ENCODE measurements at regions not wholly inside any gene's neighbourhood (a gene's known extent, or its start where the extent isn't known, plus 50 kb on each side); places are given as distances from the start of the nearest gene placed in this dataset.

DNA sequence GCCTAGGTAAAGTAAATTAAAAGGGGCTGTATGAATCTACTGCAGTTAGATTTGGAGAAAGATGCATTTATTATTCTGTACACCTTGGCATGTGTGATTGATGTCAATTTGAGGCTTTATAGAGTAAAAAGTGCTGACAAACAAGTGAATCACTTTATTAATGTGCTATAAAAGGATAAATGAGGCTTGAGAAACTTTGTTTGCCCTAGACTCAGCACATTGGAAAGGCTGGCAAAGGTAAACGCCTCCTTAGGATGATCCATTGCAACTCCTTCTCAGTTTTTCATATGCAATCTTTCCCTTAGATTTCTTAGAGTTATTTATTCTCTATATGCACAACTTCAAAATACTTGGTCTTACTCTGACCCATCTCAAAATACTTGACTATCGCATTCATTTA, 369.0 kb downstream of the HINT1 start:
- intact Hi-C loops (cut with micrococcal nuclease), result no loop called here
- Histone ChIP-seq H3K27ac (ENCODE audit: low read length) (no peak overlapping the region), H3K9me3 (ENCODE audit: control insufficient read depth, insufficient read depth, low read length) (no peaks in the 10 kb centered on the region), H3K27me3 (ENCODE audit: control insufficient read depth, insufficient read depth, low read length) (no peaks in the 10 kb centered on the region), H3K36me3 (ENCODE audit: control insufficient read depth, insufficient read depth, low read length) (no peaks in the 10 kb centered on the region), H3K4me3 (ENCODE audit: low read length) (no peak overlapping the region), H3K4me1 (ENCODE audit: control insufficient read depth, insufficient read depth, low read length) (no peaks in the 10 kb centered on the region)
- 89% methylated on average over 2 of the region's 2 CpGs for WGBS (ENCODE audit: insufficient coverage)
- peaks cover 8 to 12% of the 10 kb centered on the region in 2 donors for H3K9me3 Mint-ChIP-seq
- TF ChIP-seq, protein P1, sequence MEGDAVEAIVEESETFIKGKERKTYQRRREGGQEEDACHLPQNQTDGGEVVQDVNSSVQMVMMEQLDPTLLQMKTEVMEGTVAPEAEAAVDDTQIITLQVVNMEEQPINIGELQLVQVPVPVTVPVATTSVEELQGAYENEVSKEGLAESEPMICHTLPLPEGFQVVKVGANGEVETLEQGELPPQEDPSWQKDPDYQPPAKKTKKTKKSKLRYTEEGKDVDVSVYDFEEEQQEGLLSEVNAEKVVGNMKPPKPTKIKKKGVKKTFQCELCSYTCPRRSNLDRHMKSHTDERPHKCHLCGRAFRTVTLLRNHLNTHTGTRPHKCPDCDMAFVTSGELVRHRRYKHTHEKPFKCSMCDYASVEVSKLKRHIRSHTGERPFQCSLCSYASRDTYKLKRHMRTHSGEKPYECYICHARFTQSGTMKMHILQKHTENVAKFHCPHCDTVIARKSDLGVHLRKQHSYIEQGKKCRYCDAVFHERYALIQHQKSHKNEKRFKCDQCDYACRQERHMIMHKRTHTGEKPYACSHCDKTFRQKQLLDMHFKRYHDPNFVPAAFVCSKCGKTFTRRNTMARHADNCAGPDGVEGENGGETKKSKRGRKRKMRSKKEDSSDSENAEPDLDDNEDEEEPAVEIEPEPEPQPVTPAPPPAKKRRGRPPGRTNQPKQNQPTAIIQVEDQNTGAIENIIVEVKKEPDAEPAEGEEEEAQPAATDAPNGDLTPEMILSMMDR (IDR thresholded peaks at IDR 0.05), result no peak
- DNase-seq (no peak), ATAC-seq (no peak)
- H3K4me3 Mint-ChIP-seq, result no peak overlapping the region
- no peak overlapping the region for H3K27ac Mint-ChIP-seq
- H3K4me1 Mint-ChIP-seq, result no peaks in the 10 kb centered on the region
- H3K36me3 Mint-ChIP-seq, result no peaks in the 10 kb centered on the region
- H3K27me3 Mint-ChIP-seq (ENCODE audit: low read depth in 2 of 2), result no peaks in the 10 kb centered on the region

DNA sequence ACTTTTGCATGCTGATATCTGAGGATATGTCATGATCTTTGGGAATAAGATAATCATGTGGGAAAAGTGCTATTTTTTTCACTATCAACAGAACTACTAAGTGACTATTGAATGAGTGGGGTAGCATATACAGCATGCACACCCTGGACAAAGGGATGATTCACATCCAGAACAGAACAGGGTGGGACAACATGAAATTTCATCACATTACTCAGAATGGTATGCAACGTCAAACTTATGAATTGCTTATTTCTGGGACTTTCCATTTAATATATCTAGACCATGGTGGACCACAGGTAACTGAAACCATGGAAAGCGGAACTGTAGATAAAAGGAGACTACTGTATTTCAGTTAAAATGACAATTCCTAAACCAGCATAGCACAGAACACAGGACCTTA, 370.0 kb downstream of the HINT1 start:
- no peaks in the 10 kb centered on the region for H3K9me3 ChIP-seq (ENCODE audit: control insufficient read depth, insufficient read depth, low read length)
- Mint-ChIP-seq H3K4me1 (no peaks in the 10 kb centered on the region), H3K9me3 (peaks cover 5 to 10% of the 10 kb centered on the region in 2 donors), H3K27ac (no peak overlapping the region), H3K27me3 (ENCODE audit: low read depth in 2 of 2) (no peaks in the 10 kb centered on the region), H3K4me3 (no peak overlapping the region), H3K36me3 (no peaks in the 10 kb centered on the region)
- H3K27ac ChIP-seq (ENCODE audit: low read length), result no peak overlapping the region
- 75% methylated on average over 1 of the region's 2 CpGs for WGBS (ENCODE audit: insufficient coverage)
- ATAC-seq (no peak), DNase-seq (no peak)
- no peaks in the 10 kb centered on the region for H3K27me3 ChIP-seq (ENCODE audit: control insufficient read depth, insufficient read depth, low read length)
- no peaks in the 10 kb centered on the region for H3K36me3 ChIP-seq (ENCODE audit: control insufficient read depth, insufficient read depth, low read length)
- no peaks in the 10 kb centered on the region for H3K4me1 ChIP-seq (ENCODE audit: control insufficient read depth, insufficient read depth, low read length)
- H3K4me3 ChIP-seq (ENCODE audit: low read length), result no peak overlapping the region
- intact Hi-C loops (cut with micrococcal nuclease), result no loop called here
- TF ChIP-seq, protein P1 (IDR thresholded peaks at IDR 0.05), result no peak

DNA sequence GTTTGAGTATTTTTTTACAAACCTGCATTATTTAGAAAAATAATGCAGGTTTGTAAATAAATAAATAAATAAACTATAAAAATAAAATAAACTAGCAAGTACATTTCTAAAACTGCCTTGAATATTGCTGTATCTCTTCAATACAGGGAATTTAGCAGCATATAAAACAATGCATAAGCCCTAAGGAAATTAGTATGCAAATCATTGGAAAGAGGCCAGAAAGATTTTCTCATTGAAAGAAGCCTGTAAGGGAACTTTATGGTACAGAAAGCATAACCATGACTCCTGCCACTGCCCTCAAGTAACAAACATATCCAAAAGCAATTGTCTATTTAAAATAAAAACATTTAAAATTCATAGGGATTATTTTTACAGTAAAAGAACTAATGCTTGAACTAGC, 387.3 kb downstream of the HINT1 start:
- intact Hi-C loops (cut with micrococcal nuclease), result no loop called here
- H3K27ac Mint-ChIP-seq, result no peak overlapping the region
- no peaks in the 10 kb centered on the region for H3K27me3 Mint-ChIP-seq (ENCODE audit: low read depth in 2 of 2)
- Histone ChIP-seq H3K27me3 (ENCODE audit: control insufficient read depth, insufficient read depth, low read length) (no peaks in the 10 kb centered on the region), H3K4me1 (ENCODE audit: control insufficient read depth, insufficient read depth, low read length) (no peaks in the 10 kb centered on the region), H3K4me3 (ENCODE audit: low read length) (no peak overlapping the region), H3K27ac (ENCODE audit: low read length) (no peak overlapping the region), H3K36me3 (ENCODE audit: control insufficient read depth, insufficient read depth, low read length) (no peaks in the 10 kb centered on the region), H3K9me3 (ENCODE audit: control insufficient read depth, insufficient read depth, low read length) (no peaks in the 10 kb centered on the region)
- no peaks in the 10 kb centered on the region for H3K4me1 Mint-ChIP-seq
- no peaks in the 10 kb centered on the region for H3K36me3 Mint-ChIP-seq
- TF ChIP-seq, protein P1 (IDR thresholded peaks at IDR 0.05), result no peak
- no peak overlapping the region for H3K4me3 Mint-ChIP-seq
- DNase-seq, result no peak
- ATAC-seq, result no peak
- H3K9me3 Mint-ChIP-seq, result peaks cover 0 to 2% of the 10 kb centered on the region in 2 donors

DNA sequence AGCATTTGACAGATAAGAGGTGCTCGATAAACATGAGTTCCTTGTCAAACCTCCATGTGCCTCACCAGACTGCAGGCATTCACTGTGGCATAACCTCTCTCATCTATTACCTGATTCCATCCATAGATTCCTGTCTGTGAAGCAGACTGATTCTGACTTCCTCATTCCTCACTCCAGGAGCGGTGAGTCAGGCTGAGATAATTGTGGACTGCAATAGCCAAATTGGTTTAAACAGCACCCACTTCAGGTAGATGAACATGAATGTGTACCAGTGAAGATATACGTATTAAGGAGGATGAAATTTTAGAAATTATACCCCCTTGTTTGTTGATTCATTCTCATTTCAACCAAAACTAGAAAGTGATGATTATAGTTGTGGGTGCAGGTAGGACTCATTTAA, 391.2 kb downstream of the HINT1 start:
- no peaks in the 10 kb centered on the region for H3K27me3 Mint-ChIP-seq (ENCODE audit: low read depth in 2 of 2)
- TF ChIP-seq, protein P1 (IDR thresholded peaks at IDR 0.05), result no peak
- H3K36me3 ChIP-seq (ENCODE audit: control insufficient read depth, insufficient read depth, low read length), result no peaks in the 10 kb centered on the region

More for the DNA sequence above, 391.2 kb downstream of the HINT1 start:
- no peaks in the 10 kb centered on the region for H3K9me3 Mint-ChIP-seq
- Histone ChIP-seq H3K4me1 (ENCODE audit: control insufficient read depth, insufficient read depth, low read length) (no peaks in the 10 kb centered on the region), H3K27ac (ENCODE audit: low read length) (no peak overlapping the region), H3K4me3 (ENCODE audit: low read length) (no peak overlapping the region), H3K27me3 (ENCODE audit: control insufficient read depth, insufficient read depth, low read length) (no peaks in the 10 kb centered on the region), H3K9me3 (ENCODE audit: control insufficient read depth, insufficient read depth, low read length) (no peaks in the 10 kb centered on the region)
- no peak overlapping the region for H3K4me3 Mint-ChIP-seq
- H3K27ac Mint-ChIP-seq, result no peak overlapping the region
- H3K4me1 Mint-ChIP-seq, result no peaks in the 10 kb centered on the region
- WGBS (ENCODE audit: insufficient coverage), result 87% methylated on average over 2 of the region's 3 CpGs
- intact Hi-C loops (cut with micrococcal nuclease), result no loop called here
- no peak for ATAC-seq
- no peaks in the 10 kb centered on the region for H3K36me3 Mint-ChIP-seq
- DNase-seq, result no peak

All from natural killer cell (primary cell).